H9 (cell line): ENCODE measurements at regions not wholly inside any gene's neighbourhood (a gene's known extent, or its start where the extent isn't known, plus 50 kb on each side); places are given as distances from the start of the nearest gene placed in this dataset.

Experiments used
- DNase-seq: peaks from one replicate; pipeline ENCODE4 v3.0.0-alpha.2; 2017
- H2AFZ ChIP-seq: one replicate; pipeline ENCODE4 v1.6.1; 2013; ENCODE audit warnings: mild to moderate bottlenecking, low read length, control low read depth, moderate library complexity
- H2AK5ac ChIP-seq: 2 replicates; pipeline ENCODE4 v1.6.1; 2013; ENCODE audit warnings: low read length, control low read depth, mixed read lengths; ENCODE audit not compliant: insufficient read length
- H2BK120ac ChIP-seq: one replicate; pipeline ENCODE4 v1.6.1; 2013; ENCODE audit warnings: low read depth, mild to moderate bottlenecking, low read length, control low read depth, inconsistent platforms; ENCODE audit not compliant: poor library complexity, severe bottlenecking
- H2BK12ac ChIP-seq: 2 replicates; pipeline ENCODE4 v1.6.1; 2013; ENCODE audit warnings: low read length, control low read depth, mixed read lengths, low read depth; ENCODE audit not compliant: insufficient read length
- H2BK15ac ChIP-seq: 2 replicates; pipeline ENCODE4 v1.6.1; 2013; ENCODE audit warnings: low read depth, low read length, control low read depth
- H2BK20ac ChIP-seq: one replicate; pipeline ENCODE4 v1.6.1; 2013; ENCODE audit warnings: low read depth, mild to moderate bottlenecking, low read length, control low read depth, inconsistent platforms; ENCODE audit not compliant: poor library complexity, severe bottlenecking
- H2BK5ac ChIP-seq: 2 replicates; pipeline ENCODE4 v1.6.1; 2013; ENCODE audit warnings: low read length, control low read depth, mixed read lengths; ENCODE audit not compliant: insufficient read length
- H3K14ac ChIP-seq: 2 replicates; pipeline ENCODE4 v1.6.1; 2013; ENCODE audit warnings: low read length, control low read depth; ENCODE audit not compliant: insufficient read depth
- H3K18ac ChIP-seq: 2 replicates; pipeline ENCODE4 v1.6.1; 2013; ENCODE audit warnings: low read depth, mild to moderate bottlenecking, mixed read lengths, low read length, control low read depth; ENCODE audit not compliant: insufficient read length
- H3K23ac ChIP-seq: 2 replicates; pipeline ENCODE4 v1.6.1; 2013; ENCODE audit warnings: low read length, control low read depth, mixed read lengths, low read depth; ENCODE audit not compliant: insufficient read length
- H3K23me2 ChIP-seq: 2 replicates; pipeline ENCODE4 v1.6.1; 2013; ENCODE audit warnings: low read depth, mild to moderate bottlenecking, mixed read lengths, low read length, control low read depth; ENCODE audit not compliant: insufficient read length, poor library complexity, severe bottlenecking
- H3K27ac ChIP-seq: 2 replicates; pipeline ENCODE4 v1.5.1; 2013; ENCODE audit warnings: low read length, control low read depth, mixed read lengths, low read depth; ENCODE audit not compliant: insufficient read length
- H3K27me3 ChIP-seq: 2 replicates; pipeline ENCODE4 v1.6.1; 2013; ENCODE audit warnings: low read length, control low read depth, inconsistent platforms; ENCODE audit not compliant: insufficient read depth
- H3K4ac ChIP-seq: 2 replicates; pipeline ENCODE4 v1.6.1; 2013; ENCODE audit warnings: low read depth, mild to moderate bottlenecking, control low read depth, inconsistent platforms, low read length, moderate library complexity
- H3K4me1 ChIP-seq: 2 replicates; pipeline ENCODE4 v1.6.1; 2013; ENCODE audit warnings: low read length, control low read depth, inconsistent platforms; ENCODE audit not compliant: insufficient read depth
- H3K4me2 ChIP-seq: 2 replicates; pipeline ENCODE4 v1.6.1; 2013; ENCODE audit warnings: low read length, control low read depth, mixed read lengths; ENCODE audit not compliant: insufficient read length, insufficient read depth
- H3K56ac ChIP-seq: 2 replicates; pipeline ENCODE4 v1.6.1; 2013; ENCODE audit warnings: low read depth, mild to moderate bottlenecking, mixed read lengths, low read length, control low read depth; ENCODE audit not compliant: insufficient read length
- H3K79me1 ChIP-seq: 2 replicates; pipeline ENCODE4 v1.6.1; 2013; ENCODE audit warnings: low read depth, mild to moderate bottlenecking, moderate library complexity, low read length, control low read depth, inconsistent platforms; ENCODE audit not compliant: insufficient read depth, poor library complexity, severe bottlenecking
- H3K79me2 ChIP-seq: 2 replicates; pipeline ENCODE4 v1.6.1; 2013; ENCODE audit warnings: low read length, control low read depth, inconsistent platforms; ENCODE audit not compliant: insufficient read depth
- H3K9ac ChIP-seq: 2 replicates; pipeline ENCODE4 v1.6.1; 2013; ENCODE audit warnings: low read length, control low read depth, mixed read lengths; ENCODE audit not compliant: insufficient read length; ENCODE audit errors: extremely low read depth
- H3K9me3 ChIP-seq: one replicate; pipeline ENCODE4 v1.6.1; 2013; ENCODE audit warnings: low read depth, low read length, inconsistent platforms; ENCODE audit not compliant: control insufficient read depth
- H3T11ph ChIP-seq: one replicate; pipeline ENCODE4 v1.6.1; 2013; ENCODE audit warnings: mild to moderate bottlenecking, low read length, control low read depth, inconsistent platforms
- H4K20me1 ChIP-seq: one replicate; pipeline ENCODE4 v1.6.1; 2013; ENCODE audit not compliant: control insufficient read depth, insufficient read length, insufficient read depth
- H4K5ac ChIP-seq: 2 replicates; pipeline ENCODE4 v1.6.1; 2013; ENCODE audit warnings: low read depth, mild to moderate bottlenecking, mixed read lengths, low read length, control low read depth; ENCODE audit not compliant: insufficient read length
- H4K8ac ChIP-seq: replicated peaks from 2 replicates; pipeline ENCODE4 v1.6.1; 2013; ENCODE audit warnings: low read length, control low read depth, mixed read lengths, low read depth; ENCODE audit not compliant: insufficient read length
- H4K91ac ChIP-seq: 2 replicates; pipeline ENCODE4 v1.6.1; 2013; ENCODE audit warnings: low read depth, mild to moderate bottlenecking, moderate library complexity, mixed read lengths, low read length, control low read depth; ENCODE audit not compliant: insufficient read length
- H3K27ac Mint-ChIP-seq, 3 experiments: 2 replicates in 2 of 3; 3 replicates in 1 of 3; pipeline ENCODE4 v1.8.0; 2020 to 2021; ENCODE audit warnings: mixed read lengths in 3 of 3, mild to moderate bottlenecking in 1 of 3, moderate library complexity in 1 of 3
- H3K27me3 Mint-ChIP-seq: 2 replicates; pipeline ENCODE4 v1.8.0; 2021; ENCODE audit warnings: low read depth, mild to moderate bottlenecking, moderate library complexity, mixed read lengths
- H3K36me3 Mint-ChIP-seq, 3 experiments: 2 replicates in 2 of 3; 3 replicates in 1 of 3; pipeline ENCODE4 v1.8.0; 2020 to 2021; ENCODE audit warnings: low read depth in 3 of 3, mixed read lengths in 3 of 3; ENCODE audit not compliant: insufficient read depth in 1 of 3
- H3K4me1 Mint-ChIP-seq, 2 experiments: 2 replicates each; pipeline ENCODE4 v1.8.0; 2020; ENCODE audit warnings: mixed read lengths in 2 of 2
- H3K4me3 Mint-ChIP-seq, 2 experiments: 2 replicates in 1 of 2; 3 replicates in 1 of 2; pipeline ENCODE4 v1.8.0; 2020 to 2021; ENCODE audit warnings: mild to moderate bottlenecking in 2 of 2, mixed read lengths in 2 of 2, moderate library complexity in 1 of 2
- H3K9me3 Mint-ChIP-seq, 2 experiments: 2 replicates in 1 of 2; 3 replicates in 1 of 2; pipeline ENCODE4 v1.8.0; 2020; ENCODE audit warnings: mild to moderate bottlenecking in 2 of 2, mixed read lengths in 2 of 2, moderate library complexity in 1 of 2
- WGBS: extraction: QIAGEN DNeasy Blood & Tissue Kit; methylation state at CpG from one replicate; pipeline ENCODE4 v1.1.7; 2013; ENCODE audit warnings: missing lambda C conversion rate, low lambda C conversion rate, mixed read lengths; ENCODE audit not compliant: insufficient read length; ENCODE audit errors: extremely low coverage; 5-methylcytosine and 5-hydroxymethylcytosine counted together
- TF ChIP-seq, protein P1 (sequence below): fragments of 200-600 bp; sonication (generic); conservative IDR thresholded peaks from 3 replicates; pipeline ENCODE4 v1.8.0; 2021; ENCODE audit warnings: antibody characterized with exemption, mild to moderate bottlenecking

DNA sequence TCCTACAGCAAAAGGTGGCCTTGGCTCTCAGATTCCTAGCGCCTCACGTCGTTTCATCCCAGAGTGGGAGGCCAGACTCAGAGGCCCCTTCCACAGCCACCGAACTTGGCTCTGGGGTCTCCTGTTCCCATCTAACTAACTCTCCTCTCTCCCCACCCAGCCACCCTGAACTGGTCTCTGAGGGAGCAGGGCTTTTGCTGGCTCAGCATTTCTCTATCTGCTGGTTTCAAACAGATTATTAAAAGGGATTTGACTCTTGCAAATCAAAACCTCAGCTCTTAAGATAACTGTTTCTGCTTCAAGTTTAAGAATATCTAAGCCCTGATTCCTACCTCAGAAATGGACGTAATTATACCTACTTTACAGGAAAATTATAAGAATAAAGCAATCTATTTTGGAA, 91.0 kb upstream of the ATP1B1 start:
- Histone ChIP-seq H3K23ac (no peak overlapping the region), H3K4me1 (no peaks in the 10 kb centered on the region), H3K14ac (no peak overlapping the region), H2AFZ (no peak overlapping the region), H2AK5ac (no peak overlapping the region), H3K56ac (no peak overlapping the region), H4K5ac (no peak overlapping the region), H4K20me1 (no peaks in the 10 kb centered on the region), H4K8ac (no peak overlapping the region), H3K23me2 (no peaks in the 10 kb centered on the region), H3K27ac (no peak overlapping the region), H2BK20ac (no peak overlapping the region), H3K27me3 (no peaks in the 10 kb centered on the region), H3K18ac (no peak overlapping the region), H3T11ph (no peak overlapping the region), H3K79me1 (no peaks in the 10 kb centered on the region), H3K4me2 (no peak overlapping the region), H2BK15ac (no peak overlapping the region), H3K79me2 (no peaks in the 10 kb centered on the region), H3K9ac (no peak overlapping the region), H2BK12ac (no peak overlapping the region), H3K9me3 (no peaks in the 10 kb centered on the region), H4K91ac (no peak overlapping the region), H3K4ac (no peak overlapping the region), H2BK120ac (no peak overlapping the region), H2BK5ac (no peak overlapping the region)
- Mint-ChIP-seq H3K27me3 (no peaks in the 10 kb centered on the region), H3K9me3 (no peaks in the 10 kb centered on the region), H3K27ac (peak overlapping the region in 1 of 3 experiments; percentile 71; a peak in 1 of 7 replicates), H3K36me3 (no peaks in the 10 kb centered on the region), H3K4me1 (no peaks in the 10 kb centered on the region), H3K4me3 (no peak overlapping the region)
- WGBS, result no CpG with 5 or more reads among the region's 5 CpGs
- TF ChIP-seq, protein P1, sequence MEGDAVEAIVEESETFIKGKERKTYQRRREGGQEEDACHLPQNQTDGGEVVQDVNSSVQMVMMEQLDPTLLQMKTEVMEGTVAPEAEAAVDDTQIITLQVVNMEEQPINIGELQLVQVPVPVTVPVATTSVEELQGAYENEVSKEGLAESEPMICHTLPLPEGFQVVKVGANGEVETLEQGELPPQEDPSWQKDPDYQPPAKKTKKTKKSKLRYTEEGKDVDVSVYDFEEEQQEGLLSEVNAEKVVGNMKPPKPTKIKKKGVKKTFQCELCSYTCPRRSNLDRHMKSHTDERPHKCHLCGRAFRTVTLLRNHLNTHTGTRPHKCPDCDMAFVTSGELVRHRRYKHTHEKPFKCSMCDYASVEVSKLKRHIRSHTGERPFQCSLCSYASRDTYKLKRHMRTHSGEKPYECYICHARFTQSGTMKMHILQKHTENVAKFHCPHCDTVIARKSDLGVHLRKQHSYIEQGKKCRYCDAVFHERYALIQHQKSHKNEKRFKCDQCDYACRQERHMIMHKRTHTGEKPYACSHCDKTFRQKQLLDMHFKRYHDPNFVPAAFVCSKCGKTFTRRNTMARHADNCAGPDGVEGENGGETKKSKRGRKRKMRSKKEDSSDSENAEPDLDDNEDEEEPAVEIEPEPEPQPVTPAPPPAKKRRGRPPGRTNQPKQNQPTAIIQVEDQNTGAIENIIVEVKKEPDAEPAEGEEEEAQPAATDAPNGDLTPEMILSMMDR, result no peak
- DNase-seq, result no peak
